GM23338 (cell line): ENCODE measurements at regions not wholly inside any gene's neighbourhood (a gene's known extent, or its start where the extent isn't known, plus 50 kb on each side); places are given as distances from the start of the nearest gene placed in this dataset.

Experiments
- ATAC-seq: fragments of 200-7000 bp; cut with Tn5 transposase; 3 replicates; pipeline ENCODE4 v1.9.1; 2020
- DNase-seq: peaks from one replicate; pipeline ENCODE4 v3.0.0-alpha.2; 2015; ENCODE audit warnings: low spot score
- H2AFZ ChIP-seq: fragments of 200-600 bp; sonication (generic); 2 replicates; pipeline ENCODE4 v1.8.0; 2016; ENCODE audit warnings: antibody characterized with exemption, mild to moderate bottlenecking, moderate library complexity
- H3F3A ChIP-seq: fragments of 200-600 bp; sonication (generic); replicated peaks from 2 replicates; pipeline ENCODE4 v1.8.0; 2017; ENCODE audit warnings: antibody characterized with exemption, mixed run types, low read depth
- H3K27ac ChIP-seq: fragments of 200-600 bp; sonication (generic); 2 replicates; pipeline ENCODE4 v1.6.1; 2016; ENCODE audit warnings: low read depth
- H3K27me3 ChIP-seq: fragments of 200-600 bp; sonication (generic); 2 replicates; pipeline ENCODE4 v1.8.0; 2016; ENCODE audit warnings: mild to moderate bottlenecking, mixed run types, moderate library complexity; ENCODE audit not compliant: insufficient read depth
- H3K36me3 ChIP-seq: fragments of 200-600 bp; sonication (generic); 2 replicates; pipeline ENCODE4 v1.8.0; 2016; ENCODE audit warnings: mild to moderate bottlenecking; ENCODE audit not compliant: insufficient read depth
- H3K4me1 ChIP-seq: fragments of 200-600 bp; sonication (generic); 2 replicates; pipeline ENCODE4 v1.8.0; 2016; ENCODE audit warnings: mild to moderate bottlenecking, moderate library complexity; ENCODE audit not compliant: insufficient read depth
- H3K4me2 ChIP-seq: fragments of 200-600 bp; sonication (generic); 2 replicates; pipeline ENCODE4 v1.7.1; 2017; ENCODE audit warnings: mixed run types
- H3K4me3 ChIP-seq: fragments of 200-600 bp; sonication (generic); 2 replicates; pipeline ENCODE4 v1.6.1; 2016; ENCODE audit warnings: mixed run types
- H3K79me2 ChIP-seq: fragments of 200-600 bp; sonication (generic); replicated peaks from 2 replicates; pipeline ENCODE4 v1.8.0; 2017; ENCODE audit warnings: mild to moderate bottlenecking; ENCODE audit not compliant: insufficient read depth
- H3K9me2 ChIP-seq: fragments of 200-600 bp; sonication (generic); 2 replicates; pipeline ENCODE4 v1.8.0; 2017; ENCODE audit not compliant: insufficient read depth
- H4K20me1 ChIP-seq: fragments of 200-600 bp; sonication (generic); replicated peaks from 2 replicates; pipeline ENCODE4 v1.8.0; 2017; ENCODE audit warnings: mild to moderate bottlenecking; ENCODE audit not compliant: insufficient read depth
- H3K27ac Mint-ChIP-seq: 2 replicates; pipeline ENCODE4 v1.8.0; 2020; ENCODE audit warnings: inconsistent platforms, mild to moderate bottlenecking, moderate library complexity, mixed read lengths
- H3K27me3 Mint-ChIP-seq: 3 replicates; pipeline ENCODE4 v1.8.0; 2022; ENCODE audit warnings: low read depth, mild to moderate bottlenecking, moderate library complexity, mixed read lengths, inconsistent platforms; ENCODE audit not compliant: insufficient read depth, poor library complexity
- H3K36me3 Mint-ChIP-seq: 3 replicates; pipeline ENCODE4 v1.8.0; 2021; ENCODE audit warnings: low read depth, mild to moderate bottlenecking, inconsistent platforms, moderate library complexity, mixed read lengths
- H3K4me1 Mint-ChIP-seq: 3 replicates; pipeline ENCODE4 v1.8.0; 2020; ENCODE audit warnings: mild to moderate bottlenecking, inconsistent platforms, mixed read lengths
- H3K4me3 Mint-ChIP-seq: 3 replicates; pipeline ENCODE4 v1.8.0; 2021; ENCODE audit warnings: moderate library complexity, mild to moderate bottlenecking, inconsistent platforms, mixed read lengths
- H3K9me3 Mint-ChIP-seq: 3 replicates; pipeline ENCODE4 v1.8.0; 2020; ENCODE audit warnings: moderate library complexity, mild to moderate bottlenecking, inconsistent platforms, mixed read lengths
- CTCF ChIP-seq, 2 experiments: fragments of 200-600 bp in 1 of 2; sonication (generic) in 1 of 2; conservative IDR thresholded peaks; 2 replicates each; pipeline versions ENCODE4 v1.5.1 to v1.6.1; 2016 to 2017; ENCODE audit warnings: antibody characterized with exemption in 2 of 2, low read depth in 2 of 2, mild to moderate bottlenecking in 2 of 2, moderate library complexity in 1 of 2
- POLR2AphosphoS5 ChIP-seq: IDR thresholded peaks from 2 replicates; pipeline ENCODE4 v1.6.1; 2016; ENCODE audit warnings: antibody characterized with exemption, low read depth
- TF ChIP-seq, protein P1 (sequence below): fragments of 250-450 bp; sonication (Bioruptor Pico); IDR thresholded peaks from 2 replicates; pipeline ENCODE4 v1.5.0; 2020; ENCODE audit warnings: mild to moderate bottlenecking, moderate library complexity

DNA sequence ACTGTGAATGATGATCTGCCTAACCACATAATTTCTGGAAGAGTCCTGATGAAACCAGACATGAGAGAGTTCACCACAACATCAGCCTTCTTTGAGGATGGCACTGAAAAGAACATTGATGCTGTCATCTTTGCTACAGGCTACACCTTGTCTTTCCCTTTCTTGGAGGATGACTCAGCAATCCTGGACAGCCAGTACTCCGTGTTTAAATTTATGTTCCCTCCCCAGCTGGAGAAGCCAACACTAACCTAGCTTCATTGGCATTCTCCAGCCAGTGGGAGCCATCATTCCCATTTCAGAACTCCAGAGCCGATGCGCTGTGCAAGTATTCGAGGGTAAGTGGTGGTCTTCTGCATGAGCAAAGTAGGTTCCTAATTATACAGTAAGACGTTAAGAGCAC, 164.1 kb upstream of the POGK start (continued):
- TF ChIP-seq, protein P1, sequence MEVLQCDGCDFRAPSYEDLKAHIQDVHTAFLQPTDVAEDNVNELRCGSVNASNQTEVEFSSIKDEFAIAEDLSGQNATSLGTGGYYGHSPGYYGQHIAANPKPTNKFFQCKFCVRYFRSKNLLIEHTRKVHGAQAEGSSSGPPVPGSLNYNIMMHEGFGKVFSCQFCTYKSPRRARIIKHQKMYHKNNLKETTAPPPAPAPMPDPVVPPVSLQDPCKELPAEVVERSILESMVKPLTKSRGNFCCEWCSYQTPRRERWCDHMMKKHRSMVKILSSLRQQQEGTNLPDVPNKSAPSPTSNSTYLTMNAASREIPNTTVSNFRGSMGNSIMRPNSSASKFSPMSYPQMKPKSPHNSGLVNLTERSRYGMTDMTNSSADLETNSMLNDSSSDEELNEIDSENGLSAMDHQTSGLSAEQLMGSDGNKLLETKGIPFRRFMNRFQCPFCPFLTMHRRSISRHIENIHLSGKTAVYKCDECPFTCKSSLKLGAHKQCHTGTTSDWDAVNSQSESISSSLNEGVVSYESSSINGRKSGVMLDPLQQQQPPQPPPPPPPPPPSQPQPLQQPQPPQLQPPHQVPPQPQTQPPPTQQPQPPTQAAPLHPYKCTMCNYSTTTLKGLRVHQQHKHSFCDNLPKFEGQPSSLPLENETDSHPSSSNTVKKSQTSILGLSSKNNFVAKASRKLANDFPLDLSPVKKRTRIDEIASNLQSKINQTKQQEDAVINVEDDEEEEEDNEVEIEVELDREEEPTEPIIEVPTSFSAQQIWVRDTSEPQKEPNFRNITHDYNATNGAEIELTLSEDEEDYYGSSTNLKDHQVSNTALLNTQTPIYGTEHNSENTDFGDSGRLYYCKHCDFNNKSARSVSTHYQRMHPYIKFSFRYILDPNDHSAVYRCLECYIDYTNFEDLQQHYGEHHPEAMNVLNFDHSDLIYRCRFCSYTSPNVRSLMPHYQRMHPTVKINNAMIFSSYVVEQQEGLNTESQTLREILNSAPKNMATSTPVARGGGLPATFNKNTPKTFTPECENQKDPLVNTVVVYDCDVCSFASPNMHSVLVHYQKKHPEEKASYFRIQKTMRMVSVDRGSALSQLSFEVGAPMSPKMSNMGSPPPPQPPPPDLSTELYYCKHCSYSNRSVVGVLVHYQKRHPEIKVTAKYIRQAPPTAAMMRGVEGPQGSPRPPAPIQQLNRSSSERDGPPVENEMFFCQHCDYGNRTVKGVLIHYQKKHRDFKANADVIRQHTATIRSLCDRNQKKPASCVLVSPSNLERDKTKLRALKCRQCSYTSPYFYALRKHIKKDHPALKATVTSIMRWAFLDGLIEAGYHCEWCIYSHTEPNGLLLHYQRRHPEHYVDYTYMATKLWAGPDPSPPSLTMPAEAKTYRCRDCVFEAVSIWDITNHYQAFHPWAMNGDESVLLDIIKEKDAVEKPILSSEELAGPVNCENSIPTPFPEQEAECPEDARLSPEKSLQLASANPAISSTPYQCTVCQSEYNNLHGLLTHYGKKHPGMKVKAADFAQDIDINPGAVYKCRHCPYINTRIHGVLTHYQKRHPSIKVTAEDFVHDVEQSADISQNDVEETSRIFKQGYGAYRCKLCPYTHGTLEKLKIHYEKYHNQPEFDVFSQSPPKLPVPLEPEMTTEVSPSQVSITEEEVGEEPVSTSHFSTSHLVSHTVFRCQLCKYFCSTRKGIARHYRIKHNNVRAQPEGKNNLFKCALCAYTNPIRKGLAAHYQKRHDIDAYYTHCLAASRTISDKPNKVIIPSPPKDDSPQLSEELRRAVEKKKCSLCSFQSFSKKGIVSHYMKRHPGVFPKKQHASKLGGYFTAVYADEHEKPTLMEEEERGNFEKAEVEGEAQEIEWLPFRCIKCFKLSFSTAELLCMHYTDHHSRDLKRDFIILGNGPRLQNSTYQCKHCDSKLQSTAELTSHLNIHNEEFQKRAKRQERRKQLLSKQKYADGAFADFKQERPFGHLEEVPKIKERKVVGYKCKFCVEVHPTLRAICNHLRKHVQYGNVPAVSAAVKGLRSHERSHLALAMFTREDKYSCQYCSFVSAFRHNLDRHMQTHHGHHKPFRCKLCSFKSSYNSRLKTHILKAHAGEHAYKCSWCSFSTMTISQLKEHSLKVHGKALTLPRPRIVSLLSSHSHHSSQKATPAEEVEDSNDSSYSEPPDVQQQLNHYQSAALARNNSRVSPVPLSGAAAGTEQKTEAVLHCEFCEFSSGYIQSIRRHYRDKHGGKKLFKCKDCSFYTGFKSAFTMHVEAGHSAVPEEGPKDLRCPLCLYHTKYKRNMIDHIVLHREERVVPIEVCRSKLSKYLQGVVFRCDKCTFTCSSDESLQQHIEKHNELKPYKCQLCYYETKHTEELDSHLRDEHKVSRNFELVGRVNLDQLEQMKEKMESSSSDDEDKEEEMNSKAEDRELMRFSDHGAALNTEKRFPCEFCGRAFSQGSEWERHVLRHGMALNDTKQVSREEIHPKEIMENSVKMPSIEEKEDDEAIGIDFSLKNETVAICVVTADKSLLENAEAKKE, result no peak

- no peaks in the 10 kb centered on the region for H3K4me1 ChIP-seq
- no peaks in the 10 kb centered on the region for H3F3A ChIP-seq
- H3K27me3 ChIP-seq, result no peaks in the 10 kb centered on the region
- no peaks in the 10 kb centered on the region for H3K79me2 ChIP-seq
- no peak overlapping the region for H3K4me3 ChIP-seq
- ATAC-seq, result no peak
- Mint-ChIP-seq H3K4me1 (no peaks in the 10 kb centered on the region), H3K4me3 (no peak overlapping the region), H3K27me3 (peaks cover 2% of the 10 kb centered on the region), H3K9me3 (no peaks in the 10 kb centered on the region), H3K27ac (no peak overlapping the region), H3K36me3 (no peaks in the 10 kb centered on the region)
- H3K9me2 ChIP-seq, result no peaks in the 10 kb centered on the region
- TF ChIP-seq CTCF (conservative IDR thresholded peaks at IDR 0.05; ENCODE audit: low read depth in 2 of 2), result peak; percentile 30 to 38
- TF ChIP-seq POLR2AphosphoS5, result no peak
- H3K27ac ChIP-seq, result no peak overlapping the region
- no peak overlapping the region for H3K4me2 ChIP-seq
- no peaks in the 10 kb centered on the region for H4K20me1 ChIP-seq
- peak; percentile 7 for DNase-seq
- H2AFZ ChIP-seq, result no peak overlapping the region
- H3K36me3 ChIP-seq, result no peaks in the 10 kb centered on the region
Observed at GRCh38 chr1:166676981-166677380, 162.3 kb upstream of the POGK start.
